Brain pericyte (primary cell): ENCODE measurements at regions not wholly inside any gene's neighbourhood (a gene's known extent, or its start where the extent isn't known, plus 50 kb on each side); places are given as distances from the start of the nearest gene placed in this dataset.
A peak's percentile ranks its signal among the peaks of the same experiment; 100 is the strongest.

Experiments
- DNase-seq: peaks from one replicate; pipeline ENCODE4 v3.0.0-alpha.2; 2012; ENCODE audit warnings: low read depth, low spot score

GRCh38 chr11:119796363-119797060 lies 67.5 kb upstream of the NECTIN1 start:
- DNase-seq = no peak

DNA sequence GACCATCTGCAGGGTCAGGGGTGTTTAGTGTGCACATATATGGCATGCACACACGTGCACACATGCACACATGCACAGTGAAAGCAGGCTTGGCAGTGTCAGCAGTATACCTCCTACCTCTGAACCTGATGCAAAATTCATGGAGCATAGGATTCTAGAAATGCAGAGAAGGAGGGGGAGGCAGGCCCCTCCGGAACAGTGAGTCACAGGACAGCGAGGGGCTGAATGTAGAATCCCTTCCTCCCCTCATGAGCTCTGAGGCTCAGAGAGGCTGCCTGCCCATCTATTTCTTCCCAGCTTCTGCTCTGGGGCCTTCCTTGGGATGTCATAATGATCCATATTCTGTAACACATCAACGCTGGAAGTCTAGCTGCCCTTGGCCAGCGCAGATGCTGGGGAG lies 66.7 kb upstream of the NECTIN1 start:
- DNase-seq = no peak

DNA sequence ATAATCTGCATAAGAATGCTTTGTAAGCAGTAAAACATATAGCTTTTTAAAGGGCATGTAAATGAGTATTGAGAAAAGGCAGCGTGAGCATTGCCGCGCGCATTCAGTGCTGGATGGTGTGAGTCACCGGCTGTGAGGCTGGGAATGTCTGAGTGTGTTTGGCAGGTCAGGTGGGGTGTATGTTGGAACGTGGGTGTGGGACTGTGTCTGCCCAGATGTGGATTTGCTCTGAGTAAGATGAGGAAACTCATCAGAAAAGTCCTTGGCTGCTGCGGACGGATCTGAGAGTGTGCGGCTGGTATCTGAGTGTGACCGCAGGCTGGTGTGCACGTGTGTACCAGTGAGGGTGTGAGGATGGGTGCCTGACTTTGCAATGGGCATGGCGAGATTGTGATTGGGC lies 66.2 kb upstream of the NECTIN1 start:
- DNase-seq = no peak

- DNase-seq = no peak
These were observed 65.8 kb upstream of the NECTIN1 start for GRCh38 chr11:119794756-119795155.

GRCh38 chr11:119794141-119794665 lies 65.2 kb upstream of the NECTIN1 start:
- no peak for DNase-seq

DNA sequence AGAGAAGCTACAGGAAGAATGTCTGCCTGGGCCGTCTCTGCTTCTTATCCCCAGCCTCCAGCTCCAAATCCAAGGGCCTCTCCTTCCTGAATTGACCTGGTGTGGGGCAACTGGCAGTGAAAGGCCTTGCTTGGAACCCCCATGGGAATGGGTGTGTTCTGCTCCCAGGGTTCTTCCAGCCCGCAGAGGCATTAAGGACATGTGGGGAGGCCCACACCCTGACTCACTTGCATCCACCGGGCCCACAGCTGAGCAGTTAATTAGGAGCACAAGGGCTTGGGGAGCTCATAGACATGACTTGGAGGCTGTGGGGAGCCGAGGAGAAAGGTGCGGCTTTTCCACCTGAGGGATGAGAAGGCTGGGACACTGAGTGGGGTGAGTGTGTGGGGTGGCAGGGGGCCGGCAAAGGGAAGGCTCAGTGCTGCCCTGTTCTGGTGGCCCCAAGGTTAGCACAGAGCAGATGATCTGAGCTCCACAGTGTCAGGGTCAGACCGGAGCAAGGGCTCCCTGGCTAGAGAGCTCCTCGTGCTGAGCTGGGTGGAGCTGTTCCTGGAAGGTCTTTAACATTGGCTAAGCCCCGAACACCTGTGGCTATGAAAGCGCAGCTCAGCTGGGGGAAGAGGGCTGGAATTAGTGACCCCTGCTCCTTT lies 64.5 kb upstream of the NECTIN1 start:
- no peak for DNase-seq

DNA sequence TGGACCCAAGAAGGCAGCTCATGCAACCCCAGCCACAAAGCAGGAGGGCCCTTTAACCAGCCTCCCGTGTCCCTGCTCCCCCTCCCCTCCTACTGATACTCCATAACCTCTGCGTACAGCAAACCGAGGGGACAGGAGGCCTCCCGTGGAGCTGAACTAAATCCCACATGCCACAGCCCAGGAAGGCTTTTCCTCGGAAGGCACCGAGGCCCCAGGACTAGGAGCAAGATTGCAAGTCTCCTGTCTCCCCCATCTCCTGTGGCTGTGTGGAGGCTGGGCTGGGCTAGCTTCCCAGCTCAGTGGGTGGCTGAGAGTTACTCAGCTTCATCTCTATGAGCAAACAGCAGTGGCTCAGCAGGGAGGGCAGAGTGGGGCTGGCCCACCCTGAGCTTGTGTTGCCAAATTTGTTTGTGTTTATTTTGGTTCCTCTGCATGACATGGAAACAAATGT lies 62.7 kb upstream of the NECTIN1 start:
- DNase-seq = peak; percentile 47

DNA sequence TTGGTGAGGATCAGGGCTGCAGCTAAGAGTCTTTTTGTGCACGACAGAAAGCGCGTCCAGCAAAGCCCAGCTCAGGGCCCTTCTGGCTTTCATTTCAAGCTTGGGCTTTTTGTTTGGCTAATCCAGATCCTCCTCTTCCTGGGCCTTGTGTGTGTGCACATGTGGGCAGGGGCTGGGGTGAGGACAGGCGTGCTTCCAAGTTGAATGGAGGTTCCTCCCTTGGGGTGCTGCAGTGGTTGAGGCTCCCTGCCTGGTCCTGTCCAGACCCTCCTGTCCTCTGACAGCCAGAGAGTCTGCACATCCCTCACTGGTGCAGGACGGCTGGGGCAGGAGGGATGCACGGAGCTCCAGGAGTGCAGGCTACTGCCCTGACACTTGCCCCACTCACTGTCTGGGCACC lies 62.0 kb upstream of the NECTIN1 start:
- DNase-seq = no peak

- DNase-seq = no peak
These were observed 61.5 kb upstream of the NECTIN1 start for GRCh38 chr11:119790476-119790875.

DNA sequence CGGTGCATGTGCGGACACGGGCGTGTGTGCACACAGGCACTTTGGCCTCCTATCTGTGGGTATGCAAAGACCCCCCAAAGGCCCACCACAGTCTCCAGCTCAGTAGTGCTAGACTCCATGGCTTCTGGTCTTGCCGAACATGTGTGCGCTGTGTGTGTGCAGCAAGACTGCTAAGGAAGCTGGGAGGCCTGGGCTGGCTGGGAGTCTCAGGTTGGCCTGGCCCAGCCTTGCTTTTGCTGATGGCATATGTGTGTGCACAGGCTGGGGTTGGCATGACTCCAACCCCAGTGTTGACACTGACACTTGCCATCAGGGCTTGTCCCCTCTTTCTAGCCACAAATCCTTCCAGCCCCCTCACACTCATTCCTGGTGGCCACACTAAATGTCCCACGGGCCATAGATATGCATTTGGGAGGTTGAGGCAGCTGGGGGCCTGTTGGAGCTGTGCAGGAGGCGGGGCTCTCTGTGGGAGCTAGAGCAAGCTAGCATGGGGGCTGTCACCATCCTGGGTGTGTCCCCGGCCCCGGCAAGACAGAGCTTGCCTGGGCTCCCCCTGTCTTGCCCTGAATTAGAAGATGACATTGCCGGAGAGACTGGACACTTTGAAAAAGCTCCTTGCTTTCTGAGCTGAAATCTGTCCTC lies 60.9 kb upstream of the NECTIN1 start:
- no peak for DNase-seq

- DNase-seq = no peak
These were observed 60.0 kb upstream of the NECTIN1 start for GRCh38 chr11:119788911-119789560.

DNA sequence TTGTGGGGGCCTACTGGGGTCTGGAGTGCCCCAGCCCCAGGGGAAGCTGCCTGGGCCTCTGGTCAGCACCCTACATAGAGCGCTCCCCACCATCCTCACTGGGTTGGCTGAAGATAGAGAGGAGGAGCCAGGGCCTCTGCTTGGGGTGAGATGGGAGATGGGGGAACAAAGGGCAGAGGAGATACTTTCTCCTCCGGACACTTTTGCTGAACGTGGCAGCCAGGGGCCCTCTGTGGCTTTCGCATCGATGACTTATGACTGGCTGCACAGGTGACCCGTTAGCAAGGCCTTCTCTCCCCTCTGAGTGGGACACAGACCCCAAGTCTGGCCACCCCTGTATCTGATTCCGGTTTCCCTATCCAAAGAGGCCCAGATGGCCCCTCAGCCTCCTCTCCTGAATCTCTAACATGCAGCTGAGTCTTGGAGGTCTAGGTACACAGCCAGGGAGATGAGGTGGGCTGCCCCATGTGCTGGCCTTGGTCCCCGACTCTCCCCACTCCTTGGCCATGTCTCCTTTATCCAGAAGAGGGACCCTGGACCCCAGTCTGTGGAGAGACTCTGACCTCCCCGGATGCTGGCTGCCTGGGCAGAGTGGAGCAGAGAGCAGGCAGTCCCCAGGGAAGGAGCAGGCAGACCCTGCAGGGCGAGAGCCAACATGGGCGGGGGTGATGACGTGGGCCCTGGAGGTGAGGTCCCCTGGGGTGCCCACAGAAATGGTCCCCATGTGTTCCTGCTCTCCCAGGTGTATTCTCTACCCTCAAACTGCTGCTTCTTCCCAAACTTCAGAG lies 59.3 kb upstream of the NECTIN1 start:
- DNase-seq = no peak

DNA sequence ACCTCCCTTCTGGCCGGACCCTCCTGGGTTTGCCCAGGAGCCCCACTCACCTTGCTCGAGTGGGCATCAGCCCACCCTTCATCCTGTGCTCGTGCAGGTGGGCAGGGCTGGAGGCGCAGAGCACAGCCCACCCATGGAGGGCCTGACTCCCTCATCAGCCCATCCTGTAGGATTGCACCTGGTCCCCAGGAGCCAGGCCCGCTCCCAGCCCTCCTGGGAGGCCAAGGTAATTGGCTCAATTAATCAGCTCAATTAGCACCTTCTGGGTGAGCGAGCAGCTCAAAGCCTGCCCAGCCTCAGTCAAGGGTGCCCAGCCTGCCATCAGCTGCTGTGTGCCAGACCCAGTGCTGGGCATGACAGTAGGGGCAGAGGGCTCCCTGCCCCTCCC lies 58.1 kb upstream of the NECTIN1 start:
- DNase-seq = no peak

- no peak for DNase-seq
These were observed 57.6 kb upstream of the NECTIN1 start for GRCh38 chr11:119786431-119787073.

GRCh38 chr11:119785131-119785530 lies 56.1 kb upstream of the NECTIN1 start:
- DNase-seq = no peak

GRCh38 chr11:119784421-119784820 lies 55.4 kb upstream of the NECTIN1 start:
- no peak for DNase-seq

- DNase-seq = no peak
These were observed 54.7 kb upstream of the NECTIN1 start for GRCh38 chr11:119783466-119784400.

DNA sequence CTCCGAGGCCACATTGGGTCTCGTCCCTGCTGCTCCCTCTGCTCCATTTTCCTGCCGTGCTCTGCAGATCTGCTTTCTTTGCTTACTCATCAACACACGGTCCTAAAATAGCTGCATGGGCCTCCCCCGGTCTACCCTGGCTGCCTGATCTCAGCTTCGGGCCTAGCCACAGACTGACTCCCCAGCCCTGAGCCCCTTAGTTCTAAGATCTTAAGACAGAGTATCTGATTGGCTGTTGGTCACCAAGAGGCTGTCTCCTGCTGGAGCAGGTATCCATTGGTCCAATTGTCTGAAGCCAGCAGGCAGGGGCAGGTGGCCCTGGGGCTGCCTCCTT lies 53.7 kb upstream of the NECTIN1 start:
- no peak for DNase-seq

DNA sequence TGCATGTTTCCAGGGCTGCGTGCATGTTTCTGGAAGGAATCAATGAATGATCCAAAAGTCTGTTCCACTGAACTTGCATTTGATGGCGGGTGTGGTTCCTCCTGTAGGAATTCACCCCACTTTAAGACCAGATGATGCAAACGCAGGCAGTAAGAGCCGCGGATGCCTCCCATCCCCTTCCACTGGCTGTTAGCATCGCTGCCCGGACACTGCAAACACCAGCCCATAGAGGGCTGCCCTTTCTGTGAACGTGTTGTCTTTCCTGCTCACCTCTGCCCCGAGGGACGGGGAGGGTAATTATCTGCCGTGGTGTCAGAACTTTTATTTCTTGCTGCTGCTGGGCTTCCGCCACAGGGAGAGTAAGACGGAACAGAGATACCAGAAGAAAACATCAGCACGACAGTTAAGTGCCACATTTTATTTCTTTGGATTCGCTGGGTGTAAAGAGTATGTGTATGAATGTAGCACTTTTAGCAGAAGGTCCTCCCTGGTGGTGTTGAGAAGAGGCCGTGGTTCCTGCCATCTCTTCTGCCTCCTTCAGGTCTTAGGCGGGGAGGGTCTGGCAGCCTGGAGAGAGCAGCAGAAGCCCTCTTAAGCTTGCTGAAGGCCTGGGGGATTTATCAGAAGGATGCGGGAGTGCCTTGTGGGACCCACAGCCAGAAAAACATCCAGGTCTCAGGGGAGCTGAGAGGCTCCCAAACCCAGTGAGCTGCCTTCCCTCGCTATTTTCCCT lies 53.2 kb upstream of the NECTIN1 start:
- DNase-seq = no peak
